NT2/D1 (cell line): ENCODE measurements at regions not wholly inside any gene's neighbourhood (a gene's known extent, or its start where the extent isn't known, plus 50 kb on each side); places are given as distances from the start of the nearest gene placed in this dataset.

Experiments used
- YY1 ChIP-seq: IDR thresholded peaks from 2 replicates; pipeline ENCODE4 v1.6.1; 2011; ENCODE audit not compliant: insufficient read length, insufficient read depth
- ZNF274 ChIP-seq: IDR thresholded peaks from 2 replicates; pipeline ENCODE4 v1.6.1; 2011; ENCODE audit warnings: mild to moderate bottlenecking, low read depth, low read length

DNA sequence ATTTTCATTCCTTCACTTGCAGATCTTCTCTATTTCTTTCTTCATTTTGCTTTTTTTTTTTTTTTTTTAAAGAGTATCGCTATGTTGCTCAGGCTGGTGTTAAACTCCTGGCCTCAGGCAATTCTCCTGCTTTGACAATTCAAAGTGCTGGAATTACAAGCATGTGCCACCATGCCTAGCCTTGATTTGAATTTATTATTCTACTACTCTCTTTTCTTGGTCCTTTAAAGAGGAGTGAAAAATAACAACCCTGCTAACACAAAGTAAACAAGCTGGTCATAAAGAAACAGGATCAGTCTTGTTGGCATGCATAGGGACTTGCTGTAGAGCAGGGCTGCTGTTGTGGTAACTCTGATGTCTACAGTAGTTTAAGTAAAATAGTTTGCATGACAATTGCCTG is 1615.3 kb upstream of the ZEB2 start:
- no peak for TF ChIP-seq ZNF274
- no peak for TF ChIP-seq YY1
